Loucy (cell line): ENCODE measurements at regions not wholly inside any gene's neighbourhood (a gene's known extent, or its start where the extent isn't known, plus 50 kb on each side); places are given as distances from the start of the nearest gene placed in this dataset.

Experiments
- H2AFZ ChIP-seq: fragments of 200-600 bp; sonication (generic); 2 replicates; pipeline ENCODE4 v1.6.0; 2016; ENCODE audit warnings: antibody characterized with exemption, mild to moderate bottlenecking, low read length, moderate library complexity
- H3F3A ChIP-seq: fragments of 200-600 bp; 2 replicates; pipeline ENCODE4 v1.6.0; 2016; ENCODE audit warnings: antibody characterized with exemption, low read depth, mild to moderate bottlenecking
- H3K27me3 ChIP-seq: fragments of 200-600 bp; sonication (generic); 2 replicates; pipeline ENCODE4 v1.6.1; 2014; ENCODE audit warnings: low read length, mild to moderate bottlenecking; ENCODE audit not compliant: insufficient read depth, poor library complexity, severe bottlenecking
- H3K36me3 ChIP-seq: fragments of 200-600 bp; sonication (generic); 2 replicates; pipeline ENCODE4 v1.6.1; 2016; ENCODE audit warnings: low read length; ENCODE audit not compliant: insufficient read depth
- H3K4me1 ChIP-seq: fragments of 200-600 bp; sonication (generic); 2 replicates; pipeline ENCODE4 v1.5.1; 2014; ENCODE audit warnings: low read length, mild to moderate bottlenecking; ENCODE audit not compliant: insufficient read depth, poor library complexity, severe bottlenecking
- H3K4me2 ChIP-seq: fragments of 200-600 bp; sonication (generic); 2 replicates; pipeline ENCODE4 v1.6.0; 2014; ENCODE audit warnings: antibody characterized with exemption, low read length, low read depth, mild to moderate bottlenecking; ENCODE audit not compliant: poor library complexity, severe bottlenecking
- H3K4me3 ChIP-seq: fragments of 200-600 bp; sonication (generic); 2 replicates; pipeline ENCODE4 v1.5.1; 2014; ENCODE audit warnings: low read length, mild to moderate bottlenecking, mixed read lengths; ENCODE audit not compliant: poor library complexity, severe bottlenecking
- H3K79me2 ChIP-seq: fragments of 200-600 bp; sonication (generic); 2 replicates; pipeline ENCODE4 v1.6.1; 2014; ENCODE audit warnings: low read length; ENCODE audit not compliant: insufficient read depth
- H3K9ac ChIP-seq: fragments of 200-600 bp; sonication (generic); 2 replicates; pipeline ENCODE4 v1.6.0; 2014; ENCODE audit warnings: mild to moderate bottlenecking, low read depth, low read length, moderate library complexity; ENCODE audit not compliant: poor library complexity, severe bottlenecking
- H3K9me2 ChIP-seq: fragments of 200-600 bp; sonication (generic); replicated peaks from 2 replicates; pipeline ENCODE4 v1.6.1; 2016; ENCODE audit warnings: low read depth, low read length, mixed read lengths
- H3K9me3 ChIP-seq: fragments of 200-600 bp; sonication (generic); 2 replicates; pipeline ENCODE4 v1.6.1; 2014; ENCODE audit warnings: mild to moderate bottlenecking, antibody characterized with exemption, low read length, low read depth; ENCODE audit not compliant: insufficient read depth
- H4K20me1 ChIP-seq: fragments of 200-600 bp; sonication (generic); 2 replicates; pipeline ENCODE4 v1.6.0; 2014; ENCODE audit warnings: antibody characterized with exemption, low read length, mild to moderate bottlenecking; ENCODE audit not compliant: insufficient read depth, poor library complexity, severe bottlenecking
- EZH2phosphoT487 ChIP-seq: fragments of 200-600 bp; IDR thresholded peaks from 2 replicates; pipeline ENCODE4 v1.6.1; 2018; ENCODE audit warnings: antibody characterized with exemption, mild to moderate bottlenecking, moderate library complexity, borderline replicate concordance
- TF ChIP-seq, protein P1 (sequence below): fragments of 200-600 bp; sonication (generic); conservative IDR thresholded peaks from 2 replicates; pipeline ENCODE4 v1.5.1; 2014; ENCODE audit warnings: mild to moderate bottlenecking, antibody characterized with exemption, low read length

DNA sequence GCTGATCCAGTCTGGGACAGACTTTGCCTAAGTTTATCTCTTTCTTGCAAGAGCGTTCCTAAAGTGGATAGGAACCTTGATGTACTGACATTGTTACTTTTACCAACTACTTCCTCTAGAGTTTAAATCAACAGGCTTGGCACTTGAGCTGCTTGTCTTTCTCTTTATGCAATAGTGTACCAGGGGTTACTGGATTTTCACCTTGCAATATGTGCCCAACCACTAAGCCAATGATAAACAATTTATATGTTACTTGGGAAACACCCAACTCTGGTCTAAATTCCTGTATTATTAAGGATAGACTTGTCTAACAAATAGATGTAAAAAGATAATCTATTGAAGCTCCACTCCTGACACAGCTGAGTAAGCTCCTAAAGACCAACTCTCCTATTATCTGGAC lies 470.2 kb downstream of the SH2D4B start:
- no peaks in the 10 kb centered on the region for H3K9me2 ChIP-seq
- no peaks in the 10 kb centered on the region for H3K9me3 ChIP-seq
- H2AFZ ChIP-seq: no peak overlapping the region
- H3K36me3 ChIP-seq: no peaks in the 10 kb centered on the region
- H3K4me2 ChIP-seq: no peak overlapping the region
- no peaks in the 10 kb centered on the region for H3K27me3 ChIP-seq
- H3F3A ChIP-seq: no peaks in the 10 kb centered on the region
- no peak overlapping the region for H3K4me3 ChIP-seq
- H3K79me2 ChIP-seq: no peaks in the 10 kb centered on the region
- H4K20me1 ChIP-seq: no peaks in the 10 kb centered on the region
- peaks cover 35% of the 10 kb centered on the region for H3K4me1 ChIP-seq
- no peak for TF ChIP-seq EZH2phosphoT487
- TF ChIP-seq, protein P1, sequence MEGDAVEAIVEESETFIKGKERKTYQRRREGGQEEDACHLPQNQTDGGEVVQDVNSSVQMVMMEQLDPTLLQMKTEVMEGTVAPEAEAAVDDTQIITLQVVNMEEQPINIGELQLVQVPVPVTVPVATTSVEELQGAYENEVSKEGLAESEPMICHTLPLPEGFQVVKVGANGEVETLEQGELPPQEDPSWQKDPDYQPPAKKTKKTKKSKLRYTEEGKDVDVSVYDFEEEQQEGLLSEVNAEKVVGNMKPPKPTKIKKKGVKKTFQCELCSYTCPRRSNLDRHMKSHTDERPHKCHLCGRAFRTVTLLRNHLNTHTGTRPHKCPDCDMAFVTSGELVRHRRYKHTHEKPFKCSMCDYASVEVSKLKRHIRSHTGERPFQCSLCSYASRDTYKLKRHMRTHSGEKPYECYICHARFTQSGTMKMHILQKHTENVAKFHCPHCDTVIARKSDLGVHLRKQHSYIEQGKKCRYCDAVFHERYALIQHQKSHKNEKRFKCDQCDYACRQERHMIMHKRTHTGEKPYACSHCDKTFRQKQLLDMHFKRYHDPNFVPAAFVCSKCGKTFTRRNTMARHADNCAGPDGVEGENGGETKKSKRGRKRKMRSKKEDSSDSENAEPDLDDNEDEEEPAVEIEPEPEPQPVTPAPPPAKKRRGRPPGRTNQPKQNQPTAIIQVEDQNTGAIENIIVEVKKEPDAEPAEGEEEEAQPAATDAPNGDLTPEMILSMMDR: no peak
- no peak overlapping the region for H3K9ac ChIP-seq

DNA sequence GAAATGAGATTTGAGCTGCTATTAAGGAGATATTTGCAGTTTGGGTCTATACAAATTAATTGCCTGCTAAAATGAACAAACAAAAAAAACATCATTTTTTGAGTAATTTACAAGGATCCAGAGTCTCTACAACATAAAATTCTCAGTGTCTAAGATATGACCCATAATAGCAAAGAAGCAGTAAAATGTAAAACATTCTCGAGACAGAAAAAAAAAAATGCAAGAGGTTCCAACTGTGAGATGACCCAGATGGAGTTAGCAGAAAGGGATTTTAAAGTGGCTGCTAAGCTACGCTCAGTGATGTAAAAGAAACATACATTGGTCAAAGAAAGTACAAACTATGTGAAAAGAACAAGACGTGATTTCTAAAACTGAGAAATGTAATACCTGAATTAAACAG lies 471.0 kb downstream of the SH2D4B start:
- Histone ChIP-seq H3K79me2 (no peaks in the 10 kb centered on the region), H3K27me3 (no peaks in the 10 kb centered on the region), H3K4me3 (no peak overlapping the region), H3K9me2 (no peaks in the 10 kb centered on the region), H3K4me2 (no peak overlapping the region), H3K4me1 (peaks cover 40% of the 10 kb centered on the region), H3K36me3 (no peaks in the 10 kb centered on the region), H3K9ac (no peak overlapping the region), H3F3A (no peaks in the 10 kb centered on the region), H2AFZ (no peak overlapping the region), H4K20me1 (no peaks in the 10 kb centered on the region), H3K9me3 (no peaks in the 10 kb centered on the region)
- TF ChIP-seq EZH2phosphoT487: no peak
- TF ChIP-seq, protein P1: no peak

DNA sequence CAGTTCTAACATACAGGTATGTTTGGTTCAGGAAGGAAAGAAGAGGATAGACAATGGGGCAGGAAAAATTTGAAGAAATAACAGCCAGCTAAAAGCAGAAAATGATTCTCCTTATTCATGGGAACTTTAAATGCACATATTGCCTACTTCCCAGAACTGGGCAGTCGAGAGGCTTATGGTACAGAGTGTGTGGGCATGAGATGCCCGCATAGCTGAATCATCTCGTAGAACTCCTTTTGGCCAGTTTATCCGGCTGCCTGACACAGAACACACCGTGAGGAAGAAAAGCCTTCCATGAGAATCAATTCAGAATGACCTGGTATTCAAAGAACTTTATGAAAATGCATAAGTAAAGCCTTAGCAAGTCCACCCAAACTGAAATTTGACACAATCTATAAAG lies 471.6 kb downstream of the SH2D4B start:
- no peak for TF ChIP-seq EZH2phosphoT487
- TF ChIP-seq, protein P1: no peak
- no peaks in the 10 kb centered on the region for H3F3A ChIP-seq
- no peaks in the 10 kb centered on the region for H4K20me1 ChIP-seq
- no peaks in the 10 kb centered on the region for H3K9me2 ChIP-seq
- no peak overlapping the region for H3K4me2 ChIP-seq
- no peak overlapping the region for H2AFZ ChIP-seq
- no peak overlapping the region for H3K9ac ChIP-seq
- no peaks in the 10 kb centered on the region for H3K79me2 ChIP-seq
- H3K4me1 ChIP-seq: peaks cover 43% of the 10 kb centered on the region
- no peak overlapping the region for H3K4me3 ChIP-seq
- no peaks in the 10 kb centered on the region for H3K27me3 ChIP-seq
- H3K9me3 ChIP-seq: no peaks in the 10 kb centered on the region
- no peaks in the 10 kb centered on the region for H3K36me3 ChIP-seq
